ENCODE measurements at regions not wholly inside any gene's neighbourhood (a gene's known extent, or its start where the extent isn't known, plus 50 kb on each side); places are given as distances from the start of the nearest gene placed in this dataset.

DNA sequence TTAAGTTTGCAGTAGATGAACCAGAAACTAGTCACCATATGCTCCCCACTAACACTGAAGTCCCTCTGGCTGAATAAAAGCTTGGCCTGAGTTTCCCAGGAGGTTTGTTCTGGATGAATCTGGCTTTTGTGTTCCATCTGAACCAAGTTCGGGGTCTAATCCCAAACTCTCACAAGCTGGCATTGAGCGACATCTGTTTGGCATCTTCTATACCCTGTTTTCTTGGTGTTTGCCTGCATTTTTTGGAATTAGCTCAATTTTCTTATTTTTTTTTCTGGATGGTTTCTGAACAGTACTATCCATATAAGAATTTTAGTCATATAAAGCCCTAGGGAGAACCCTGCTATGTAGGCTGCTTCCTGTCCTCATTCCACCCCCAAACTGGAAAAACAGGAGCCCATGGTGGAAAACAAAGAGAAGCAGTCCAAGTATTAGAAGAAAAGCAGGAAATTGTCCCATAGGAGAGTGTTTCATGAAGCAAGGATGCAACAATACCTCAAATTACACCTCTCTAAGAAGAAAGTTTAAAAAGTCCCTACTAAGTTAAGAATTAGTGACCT, 737.1 kb downstream of the DHX35 start:
- TF ChIP-seq, protein P1, sequence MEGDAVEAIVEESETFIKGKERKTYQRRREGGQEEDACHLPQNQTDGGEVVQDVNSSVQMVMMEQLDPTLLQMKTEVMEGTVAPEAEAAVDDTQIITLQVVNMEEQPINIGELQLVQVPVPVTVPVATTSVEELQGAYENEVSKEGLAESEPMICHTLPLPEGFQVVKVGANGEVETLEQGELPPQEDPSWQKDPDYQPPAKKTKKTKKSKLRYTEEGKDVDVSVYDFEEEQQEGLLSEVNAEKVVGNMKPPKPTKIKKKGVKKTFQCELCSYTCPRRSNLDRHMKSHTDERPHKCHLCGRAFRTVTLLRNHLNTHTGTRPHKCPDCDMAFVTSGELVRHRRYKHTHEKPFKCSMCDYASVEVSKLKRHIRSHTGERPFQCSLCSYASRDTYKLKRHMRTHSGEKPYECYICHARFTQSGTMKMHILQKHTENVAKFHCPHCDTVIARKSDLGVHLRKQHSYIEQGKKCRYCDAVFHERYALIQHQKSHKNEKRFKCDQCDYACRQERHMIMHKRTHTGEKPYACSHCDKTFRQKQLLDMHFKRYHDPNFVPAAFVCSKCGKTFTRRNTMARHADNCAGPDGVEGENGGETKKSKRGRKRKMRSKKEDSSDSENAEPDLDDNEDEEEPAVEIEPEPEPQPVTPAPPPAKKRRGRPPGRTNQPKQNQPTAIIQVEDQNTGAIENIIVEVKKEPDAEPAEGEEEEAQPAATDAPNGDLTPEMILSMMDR (IDR thresholded peaks at IDR 0.05; ENCODE audit: low read depth, low read length, missing control alignments) = no peak
- Histone ChIP-seq H3K4me3 (ENCODE audit: low read depth, low read length) (no peak overlapping the region), H3K27me3 (replicated peaks) (no peaks in the 10 kb centered on the region), H3K36me3 (replicated peaks) (no peaks in the 10 kb centered on the region), H3K27ac (no peak overlapping the region)
- in situ Hi-C loops (cut with HindIII; ENCODE audit: low pct_ligation_motif_present, low sequenced_read_pairs) = no loop called here
- no peak for DNase-seq

DNA sequence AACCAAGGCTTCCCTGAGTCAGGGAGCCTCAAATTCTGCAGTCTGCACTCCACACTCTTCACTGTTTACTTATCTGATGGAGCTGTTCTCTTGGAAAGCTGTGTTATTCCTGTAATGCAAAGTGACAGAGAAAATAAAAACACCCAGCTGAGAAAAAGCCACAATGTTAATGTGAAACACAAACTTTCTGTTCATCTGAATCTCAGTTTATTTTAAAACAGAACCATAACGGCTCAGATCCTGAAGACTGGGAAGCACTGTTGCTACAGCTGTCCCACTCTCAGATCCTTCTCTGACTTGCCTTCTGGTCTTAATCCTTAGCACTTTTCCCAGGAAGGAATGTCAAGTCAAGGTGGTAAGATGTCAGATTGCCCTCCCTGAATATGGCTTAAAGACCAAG, 736.6 kb downstream of the DHX35 start:
- H3K27me3 ChIP-seq (replicated peaks) = no peaks in the 10 kb centered on the region
- in situ Hi-C loops (cut with HindIII; ENCODE audit: low pct_ligation_motif_present, low sequenced_read_pairs) = no loop called here
- no peak overlapping the region for H3K27ac ChIP-seq
- DNase-seq = no peak
- no peak overlapping the region for H3K4me3 ChIP-seq (ENCODE audit: low read depth, low read length)
- TF ChIP-seq, protein P1 (IDR thresholded peaks at IDR 0.05; ENCODE audit: low read depth, low read length, missing control alignments) = no peak
- H3K36me3 ChIP-seq (replicated peaks) = no peaks in the 10 kb centered on the region

DNA sequence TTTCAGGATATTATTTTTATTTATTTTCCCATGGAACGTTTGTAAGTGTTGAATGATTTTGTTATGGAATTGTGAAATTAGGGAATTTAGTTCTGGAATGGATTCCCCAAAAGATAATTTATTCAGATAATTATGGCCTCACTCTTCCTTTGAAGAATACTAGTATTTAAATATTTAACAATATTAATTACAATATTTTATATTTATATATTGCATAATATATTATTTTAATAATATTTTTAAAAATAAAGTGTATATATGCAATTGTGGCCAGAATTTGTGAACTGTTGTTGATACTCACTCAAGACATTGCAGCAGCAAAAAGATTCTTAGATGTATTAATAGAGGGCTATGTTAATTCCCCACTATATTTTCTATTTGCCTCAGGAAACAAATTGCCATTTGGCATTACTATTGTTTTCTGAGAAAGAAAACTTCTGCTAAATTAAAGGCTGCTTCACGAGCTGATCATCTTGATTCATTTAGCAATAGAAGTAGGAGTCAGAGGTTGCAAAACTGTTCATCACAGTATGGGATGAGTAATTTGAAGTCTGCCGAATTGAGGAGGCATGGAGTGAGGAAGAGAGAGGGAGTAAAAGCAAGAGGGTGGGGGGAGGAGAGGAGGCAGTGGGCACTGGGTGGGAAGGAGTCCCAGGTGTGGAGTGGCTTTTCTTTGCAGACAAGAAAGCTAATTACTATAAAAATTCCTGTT, 729.2 kb downstream of the DHX35 start:
- in situ Hi-C loops (cut with HindIII; ENCODE audit: low pct_ligation_motif_present, low sequenced_read_pairs) = no loop called here
- Histone ChIP-seq H3K4me3 (ENCODE audit: low read depth, low read length) (no peak overlapping the region), H3K36me3 (replicated peaks) (no peaks in the 10 kb centered on the region), H3K27me3 (replicated peaks) (no peaks in the 10 kb centered on the region), H3K27ac (no peak overlapping the region)
- no peak for DNase-seq
- TF ChIP-seq, protein P1 (IDR thresholded peaks at IDR 0.05; ENCODE audit: low read depth, low read length, missing control alignments) = no peak

DNA sequence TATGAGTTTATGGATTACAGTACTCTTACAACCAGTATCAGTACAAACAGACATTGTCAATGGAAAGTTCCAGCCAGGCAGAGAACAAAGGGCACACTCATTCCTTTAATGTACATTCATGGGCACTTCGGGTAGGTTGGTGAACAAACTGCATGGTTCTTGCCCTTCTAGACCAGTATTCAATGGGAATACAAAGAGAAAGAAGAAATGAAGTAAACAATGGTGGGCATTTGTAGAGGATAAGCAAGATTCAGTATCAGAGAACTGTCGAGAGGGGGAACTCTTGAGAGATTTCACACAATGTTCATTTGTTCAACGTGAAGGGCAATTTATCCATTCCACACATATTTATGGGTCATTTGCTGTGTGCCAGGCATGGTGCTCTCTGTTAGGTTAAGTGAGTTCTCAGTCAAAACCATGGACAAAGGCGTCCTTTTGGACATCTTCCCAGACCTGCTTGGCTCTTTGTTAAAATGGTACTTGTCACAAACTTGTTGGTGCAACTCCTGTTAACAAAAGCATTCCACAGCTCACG, 714.8 kb downstream of the DHX35 start:
- Histone ChIP-seq H3K27ac (no peak overlapping the region), H3K4me3 (ENCODE audit: low read depth, low read length) (no peak overlapping the region), H3K36me3 (replicated peaks) (no peaks in the 10 kb centered on the region), H3K27me3 (replicated peaks) (no peaks in the 10 kb centered on the region)
- DNase-seq = no peak
- in situ Hi-C loops (cut with HindIII; ENCODE audit: low pct_ligation_motif_present, low sequenced_read_pairs) = no loop called here
- TF ChIP-seq, protein P1 (IDR thresholded peaks at IDR 0.05; ENCODE audit: low read depth, low read length, missing control alignments) = no peak

DNA sequence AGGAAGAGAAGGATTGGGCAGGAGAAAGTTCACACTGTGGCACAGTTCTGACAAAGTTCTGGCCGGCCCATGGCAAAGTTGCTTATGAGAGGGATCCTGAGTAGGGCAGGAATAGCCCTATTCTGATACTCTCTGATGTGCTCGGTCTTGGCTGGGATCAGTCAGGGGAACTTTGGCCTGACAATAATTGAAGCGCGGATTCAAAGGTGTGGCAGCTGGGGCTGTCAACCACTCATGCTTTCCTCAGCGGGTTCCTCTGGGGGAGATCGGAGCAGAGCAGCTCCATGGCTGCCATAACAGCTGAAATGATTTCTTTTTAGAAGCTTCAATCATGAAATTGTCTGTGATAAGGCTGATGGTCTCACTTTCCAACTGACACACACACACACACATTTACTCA, 714.1 kb downstream of the DHX35 start:
- TF ChIP-seq, protein P1 (IDR thresholded peaks at IDR 0.05; ENCODE audit: low read depth, low read length, missing control alignments) = no peak
- H3K27ac ChIP-seq = no peak overlapping the region
- no peaks in the 10 kb centered on the region for H3K27me3 ChIP-seq (replicated peaks)
- in situ Hi-C loops (cut with HindIII; ENCODE audit: low pct_ligation_motif_present, low sequenced_read_pairs) = no loop called here
- no peak for DNase-seq
- no peak overlapping the region for H3K4me3 ChIP-seq (ENCODE audit: low read depth, low read length)
- H3K36me3 ChIP-seq (replicated peaks) = no peaks in the 10 kb centered on the region
